GM12873 (cell line): ENCODE measurements at regions not wholly inside any gene's neighbourhood (a gene's known extent, or its start where the extent isn't known, plus 50 kb on each side); places are given as distances from the start of the nearest gene placed in this dataset.

Source experiments
- CTCF ChIP-seq: IDR thresholded peaks from 2 replicates; pipeline ENCODE4 v1.5.1; 2012; ENCODE audit warnings: low read depth, mild to moderate bottlenecking, moderate library complexity, low read length, control low read depth; ENCODE audit not compliant: insufficient read depth; ENCODE audit errors: missing control alignments

DNA sequence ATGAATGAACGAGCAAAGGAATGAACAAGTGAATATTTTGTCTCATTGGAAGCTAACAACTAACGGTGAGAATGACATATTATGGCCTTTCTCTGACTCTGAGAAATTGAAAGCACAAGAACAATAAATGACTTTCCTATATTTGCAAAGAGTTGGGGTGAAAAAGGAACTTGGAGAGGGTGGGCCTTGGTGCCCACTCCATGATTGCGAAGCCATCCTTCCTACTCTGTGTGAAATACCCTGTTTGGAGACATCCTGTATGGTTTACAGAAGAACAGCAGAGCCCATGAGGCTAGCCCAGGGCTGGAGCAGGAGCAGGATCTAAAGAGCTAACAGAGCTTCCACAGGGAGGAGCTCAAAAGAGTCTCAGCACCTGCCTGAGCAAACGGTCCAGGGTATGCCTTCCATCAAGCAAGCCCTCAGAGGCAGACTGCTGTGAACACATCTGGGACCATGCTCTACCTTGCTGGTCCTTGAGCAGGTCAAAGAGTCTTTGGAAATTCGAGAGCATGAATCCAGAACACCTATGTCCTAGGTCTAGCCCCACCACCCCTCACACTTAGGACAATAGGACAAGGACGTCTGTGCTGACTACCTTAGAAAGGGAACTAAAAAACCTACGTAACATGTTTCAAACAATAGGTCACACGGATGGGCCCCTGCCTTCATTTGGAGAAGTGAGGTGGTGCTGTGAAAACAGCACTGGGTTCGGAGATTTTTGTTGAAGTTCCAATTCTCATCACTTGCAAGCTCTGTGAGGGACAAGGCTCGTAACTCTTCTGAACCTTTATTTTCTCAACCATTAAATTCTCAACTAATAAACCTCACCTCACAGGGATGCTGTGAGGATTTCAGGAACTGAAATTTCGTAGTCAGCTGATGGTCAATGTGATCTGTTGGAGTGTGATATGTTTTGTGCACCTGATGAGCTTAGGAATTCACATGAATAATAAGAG is 377.4 kb downstream of the RRAGC start:
- TF ChIP-seq CTCF: no peak

- TF ChIP-seq CTCF: no peak
These were observed 381.8 kb downstream of the RRAGC start for GRCh38 chr1:38477811-38478210.

DNA sequence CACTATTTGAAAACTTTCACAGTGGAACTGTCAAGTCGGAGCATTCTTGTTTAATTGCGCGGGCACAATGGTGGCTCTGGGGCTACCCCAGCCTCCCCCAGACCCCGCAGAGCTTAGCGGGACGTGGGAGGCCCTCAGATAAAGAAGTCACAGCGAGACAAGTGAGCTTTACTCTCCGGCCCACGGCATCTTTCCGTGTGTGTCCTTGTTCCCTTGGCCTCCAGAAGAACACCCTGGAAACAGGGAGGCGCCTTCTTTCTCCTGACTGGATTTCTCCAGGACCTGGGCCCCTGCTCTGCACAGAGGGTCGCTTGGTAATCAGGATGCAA is 382.8 kb downstream of the RRAGC start:
- TF ChIP-seq CTCF: no peak

DNA sequence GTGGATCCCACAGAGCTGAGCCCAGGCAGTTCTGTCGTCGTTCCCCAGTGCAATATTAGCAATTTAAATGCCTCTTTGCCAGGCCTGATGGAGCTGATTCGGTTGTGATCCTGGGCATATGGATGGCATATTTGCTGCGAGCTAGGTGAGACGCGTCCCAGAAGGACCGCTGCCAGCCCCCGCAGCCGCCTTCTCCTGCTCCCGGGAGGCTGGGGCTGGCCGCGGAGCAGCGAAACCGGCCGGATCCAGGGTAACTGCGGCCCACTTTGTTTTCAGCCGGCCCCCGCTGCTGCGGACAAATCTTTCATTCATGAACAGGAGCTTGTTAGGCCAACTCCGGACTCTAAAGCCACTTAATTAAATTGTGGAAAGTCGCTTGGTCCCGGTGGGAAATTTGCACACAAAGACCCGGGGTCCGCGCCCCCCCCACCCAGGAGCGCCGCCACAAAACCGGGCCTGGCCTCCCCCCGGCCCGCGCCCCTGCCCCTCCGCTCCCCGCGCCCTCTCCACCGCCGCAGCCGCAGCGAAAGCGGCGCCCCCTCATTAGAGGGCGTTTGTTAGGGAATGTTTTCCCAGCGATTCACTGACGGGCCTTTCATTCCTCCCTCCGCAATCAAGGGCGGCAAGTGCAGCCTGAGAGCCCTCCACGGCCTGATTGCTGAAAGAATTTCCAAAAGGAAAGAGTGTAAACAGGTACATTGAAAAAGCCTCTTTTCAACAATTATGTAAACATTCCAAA is 383.3 kb downstream of the RRAGC start:
- no peak for TF ChIP-seq CTCF

DNA sequence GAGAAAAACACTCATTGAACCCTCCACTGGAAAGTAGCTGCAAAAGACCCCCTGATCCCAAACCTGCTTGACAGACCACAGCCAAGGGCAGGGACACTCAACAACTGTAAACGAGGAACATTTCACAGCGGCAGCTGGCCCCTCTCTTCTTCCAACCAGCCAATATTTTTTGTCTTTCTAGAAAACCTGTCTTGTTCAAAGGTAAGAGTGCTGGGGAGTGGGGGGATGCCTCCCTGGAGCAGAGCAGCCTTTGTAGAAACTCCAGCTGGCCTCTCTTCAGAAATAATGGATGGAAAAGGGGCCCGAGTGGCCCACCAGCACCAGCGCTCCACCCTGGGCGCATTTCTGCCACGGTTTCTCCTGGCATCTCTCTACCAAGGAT is 384.0 kb downstream of the RRAGC start:
- no peak for TF ChIP-seq CTCF

- no peak for TF ChIP-seq CTCF
These were observed 384.6 kb downstream of the RRAGC start for GRCh38 chr1:38474738-38475623.
